HCT116 (cell line): ENCODE measurements at regions not wholly inside any gene's neighbourhood (a gene's known extent, or its start where the extent isn't known, plus 50 kb on each side); places are given as distances from the start of the nearest gene placed in this dataset.

Experiments used
- ATAC-seq: fragments of 200-7000 bp; cut with Tn5 transposase; 2 replicates; pipeline ENCODE4 v1.9.1; 2020; ENCODE audit warnings: mild to moderate bottlenecking, moderate library complexity
- BruUV-seq: library from RNA; stranded (reverse); fragments of 400-500 nt; replicated peaks from 2 replicates; lab custom pipeline; 2021; lab: Mats Ljungman, UMichigan
- CTCF ChIA-PET: fragments of 300-600 bp; sonication (Branson Sonifier 250); formaldehyde crosslinking; loops from one replicate; lab custom pipeline; 2021; ENCODE audit warnings: antibody characterized with exemption; lab: Charles Lee
- POLR2A ChIA-PET: fragments of 300-600, 350-600 bp; sonication (Branson Sonifier 250); formaldehyde crosslinking; loops from one replicate; lab custom pipeline; 2021; ENCODE audit warnings: antibody characterized with exemption; lab: Charles Lee
- RAD21 ChIA-PET, 2 experiments: fragments of 300-600 bp; sonication (Branson Sonifier 250); formaldehyde crosslinking; loops; one replicate each; lab custom pipeline; 2023; ENCODE audit warnings: low total read pairs in 2 of 2; ENCODE audit not compliant: uncharacterized antibody in 2 of 2, unreplicated experiment in 2 of 2, low non-redundant PET in 1 of 2; lab: Charles Lee
- DNase-seq: peaks from one replicate; pipeline ENCODE4 v3.0.0-alpha.2; 2010; ENCODE audit warnings: low read depth, low spot score
- H2AFZ ChIP-seq: fragments of 200-600 bp; shearing (Covaris generic), sonication (generic); 2 replicates; pipeline ENCODE4 v1.6.1; 2017; ENCODE audit warnings: low read depth, mixed run types, mixed read lengths, antibody characterized with exemption, low read length; ENCODE audit not compliant: poor library complexity, severe bottlenecking
- H3K27ac ChIP-seq: 2 replicates; pipeline ENCODE4 v1.5.1; 2012; ENCODE audit warnings: low read depth, low read length
- H3K27me3 ChIP-seq: fragments of 200-600 bp; sonication (generic); 2 replicates; pipeline ENCODE4 v1.6.1; 2016; ENCODE audit warnings: mixed run types, low read length, mixed read lengths; ENCODE audit not compliant: insufficient read depth
- H3K36me3 ChIP-seq, 2 experiments: fragments of 200-500 bp in 1 of 2; fragments of 200-600 bp in 1 of 2; sonication (Bioruptor generic) in 1 of 2; sonication (generic) in 1 of 2; 2 replicates each; pipeline versions ENCODE4 v1.5.1 to v1.6.1; 2014 to 2016; ENCODE audit warnings: low read length in 2 of 2, inconsistent platforms in 1 of 2, mixed read lengths in 1 of 2, mixed run types in 1 of 2; ENCODE audit not compliant: insufficient read depth in 2 of 2, control insufficient read depth in 1 of 2
- H3K4me1 ChIP-seq, 2 experiments: fragments of 200-600 bp in 1 of 2; sonication (generic) in 1 of 2; 2 replicates each; pipeline versions ENCODE4 v1.5.1 to v1.6.1; 2012 to 2017; ENCODE audit warnings: low read length in 2 of 2, inconsistent platforms in 1 of 2, mild to moderate bottlenecking in 1 of 2, mixed read lengths in 1 of 2, mixed run types in 1 of 2, moderate library complexity in 1 of 2; ENCODE audit not compliant: insufficient read depth in 2 of 2, control insufficient read depth in 1 of 2
- H3K4me2 ChIP-seq: fragments of 200-600 bp; sonication (generic); 2 replicates; pipeline ENCODE4 v1.6.1; 2017; ENCODE audit warnings: mixed run types, low read length, mixed read lengths
- H3K4me3 ChIP-seq, 2 experiments: fragments of 200-600 bp in 1 of 2; sonication (generic) in 1 of 2; replicated peaks in 1 of 2; 2 replicates each; pipeline ENCODE4 v1.5.1; 2011 to 2016; ENCODE audit warnings: low read length in 2 of 2, control low read depth in 1 of 2, low read depth in 1 of 2, mild to moderate bottlenecking in 1 of 2, mixed read lengths in 1 of 2, mixed run types in 1 of 2
- H3K79me2 ChIP-seq: fragments of 200-600 bp; sonication (generic); 2 replicates; pipeline ENCODE4 v1.6.1; 2017; ENCODE audit warnings: mild to moderate bottlenecking, mixed run types, low read length, moderate library complexity, mixed read lengths; ENCODE audit not compliant: insufficient read depth
- H3K9ac ChIP-seq: fragments of 200-600 bp; sonication (generic); 2 replicates; pipeline ENCODE4 v1.6.1; 2016; ENCODE audit warnings: low read length, mixed read lengths
- H3K9me2 ChIP-seq: fragments of 200-600 bp; sonication (generic), shearing (Covaris generic); 2 replicates; pipeline ENCODE4 v1.6.1; 2017; ENCODE audit warnings: mixed run types, mild to moderate bottlenecking, moderate library complexity; ENCODE audit not compliant: insufficient read depth
- H3K9me3 ChIP-seq, 2 experiments: fragments of 200-500 bp in 1 of 2; fragments of 200-600 bp in 1 of 2; sonication (Bioruptor generic) in 1 of 2; sonication (generic) in 1 of 2; 2 replicates each; pipeline ENCODE4 v1.6.1; 2014 to 2017; ENCODE audit warnings: low read length in 2 of 2, mixed read lengths in 2 of 2, inconsistent platforms in 1 of 2, low read depth in 1 of 2, mild to moderate bottlenecking in 1 of 2, mixed run types in 1 of 2, moderate library complexity in 1 of 2; ENCODE audit not compliant: control insufficient read depth in 1 of 2, insufficient read depth in 1 of 2
- H4K20me1 ChIP-seq: fragments of 200-600 bp; sonication (generic), shearing (Covaris generic); 2 replicates; pipeline ENCODE4 v1.6.1; 2017; ENCODE audit warnings: mixed run types, mild to moderate bottlenecking, moderate library complexity; ENCODE audit not compliant: insufficient read depth
- CBX3 ChIP-seq: IDR thresholded peaks from 2 replicates; pipeline ENCODE4 v1.6.1; 2012; ENCODE audit warnings: low read depth
- EGR1 ChIP-seq: IDR thresholded peaks from 2 replicates; pipeline ENCODE4 v1.6.1; 2012; ENCODE audit warnings: low read depth
- EZH2 ChIP-seq: fragments of 200-600 bp; sonication (generic); IDR thresholded peaks from 2 replicates; pipeline ENCODE4 v1.6.1; 2017; ENCODE audit warnings: antibody characterized with exemption, mixed run types
- EZH2phosphoT487 ChIP-seq: fragments of 200-600 bp; IDR thresholded peaks from 2 replicates; pipeline ENCODE4 v1.6.1; 2018; ENCODE audit warnings: antibody characterized with exemption, borderline replicate concordance
- FOSL1 ChIP-seq: IDR thresholded peaks from 2 replicates; pipeline ENCODE4 v1.6.1; 2012; ENCODE audit warnings: low read depth
- JUND ChIP-seq: IDR thresholded peaks from 2 replicates; pipeline ENCODE4 v1.6.1; 2012
- POLR2A ChIP-seq: IDR thresholded peaks from 2 replicates; pipeline ENCODE4 v1.7.0; 2011; ENCODE audit warnings: borderline replicate concordance; ENCODE audit not compliant: insufficient read depth, insufficient read length; ENCODE audit errors: extremely low read depth
- POLR2AphosphoS5 ChIP-seq: IDR thresholded peaks from 2 replicates; pipeline ENCODE4 v1.6.1; 2011; ENCODE audit warnings: mild to moderate bottlenecking, low read depth, low read length, moderate library complexity
- RAD21 ChIP-seq: IDR thresholded peaks from 2 replicates; pipeline ENCODE4 v1.6.1; 2012; ENCODE audit warnings: low read depth, mild to moderate bottlenecking
- SRF ChIP-seq: IDR thresholded peaks from 2 replicates; pipeline ENCODE4 v1.6.1; 2012; ENCODE audit warnings: low read depth
- TCF7L2 ChIP-seq: IDR thresholded peaks from 2 replicates; pipeline ENCODE4 v1.7.0; 2011; ENCODE audit warnings: borderline replicate concordance, inconsistent platforms; ENCODE audit not compliant: insufficient read depth, insufficient read length; ENCODE audit errors: extremely low read depth
- YY1 ChIP-seq: IDR thresholded peaks from 2 replicates; pipeline ENCODE4 v1.6.1; 2011; ENCODE audit warnings: low read length, low read depth, moderate library complexity, mild to moderate bottlenecking; ENCODE audit not compliant: insufficient replicate concordance; ENCODE audit errors: extremely low read depth
- ZFX ChIP-seq: fragments of 450-650 bp; IDR thresholded peaks from 2 replicates; pipeline ENCODE4 v1.6.1; 2017
- ZNF274 ChIP-seq: fragments of 200-500 bp; sonication (Bioruptor generic); IDR thresholded peaks from 2 replicates; pipeline ENCODE4 v1.6.1; 2014; ENCODE audit warnings: mild to moderate bottlenecking, low read depth, low read length, inconsistent platforms
- intact Hi-C: fragments of 100-400 bp; cut with micrococcal nuclease; formaldehyde crosslinking; loops from 2 replicates; pipeline ENCODE4 v1.10.0; 2022
- TF ChIP-seq, protein P1 (sequence below): IDR thresholded peaks from 2 replicates; pipeline ENCODE4 v1.6.1; 2011; ENCODE audit warnings: mild to moderate bottlenecking, low read length, moderate library complexity; ENCODE audit not compliant: insufficient replicate concordance; ENCODE audit errors: extremely low read depth
- TF ChIP-seq, protein P2 (sequence below), 3 experiments: fragments of 200-600 bp in 1 of 3; sonication (generic) in 1 of 3; IDR thresholded peaks in 2 of 3; conservative IDR thresholded peaks in 1 of 3; 2 replicates each; pipeline ENCODE4 v1.5.1; 2012 to 2017; ENCODE audit warnings: low read depth in 2 of 3, low read length in 2 of 3, antibody characterized with exemption in 1 of 3, borderline replicate concordance in 1 of 3, control low read depth in 1 of 3, mild to moderate bottlenecking in 1 of 3, mixed read lengths in 1 of 3, mixed run types in 1 of 3, moderate library complexity in 1 of 3; ENCODE audit not compliant: insufficient read depth in 1 of 3
- TF ChIP-seq, protein P3 (sequence below): IDR thresholded peaks from 2 replicates; pipeline ENCODE4 v1.6.1; 2012

DNA sequence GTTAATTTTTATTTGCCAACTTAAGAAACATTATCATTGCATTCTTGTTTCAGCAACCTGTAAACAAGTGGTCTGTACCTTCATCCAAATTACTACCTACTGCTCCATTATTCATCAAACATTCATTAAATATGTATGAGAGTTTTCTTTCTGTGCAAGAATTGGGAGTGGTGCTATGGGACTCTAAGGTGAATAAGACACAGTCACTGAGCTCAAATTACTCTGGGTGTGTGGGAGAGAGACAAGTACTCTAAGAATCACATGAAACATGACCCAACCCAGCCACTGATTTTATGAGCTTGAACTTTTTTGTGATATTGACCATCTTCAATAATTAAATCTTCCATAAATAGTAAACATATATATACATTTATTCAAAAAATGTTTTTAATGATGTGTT, 227.2 kb upstream of the TP63 start:
- H3K9me3 ChIP-seq, result no peaks in the 10 kb centered on the region
- no peaks in the 10 kb centered on the region for H4K20me1 ChIP-seq
- ATAC-seq, result no peak
- BruUV-seq, result no TSS peak
- no peak overlapping the region for H3K27ac ChIP-seq
- ChIA-PET CTCF (no interaction called here), RAD21 (no interaction called here), POLR2A (no interaction called here)
- no peak overlapping the region for H3K9ac ChIP-seq
- H3K9me2 ChIP-seq, result no peaks in the 10 kb centered on the region
- H3K4me3 ChIP-seq, result no peak overlapping the region
- no peak overlapping the region for H3K4me2 ChIP-seq
- intact Hi-C loops, result no loop called here
- DNase-seq, result no peak
- no peaks in the 10 kb centered on the region for H3K79me2 ChIP-seq
- H2AFZ ChIP-seq, result no peak overlapping the region
- TF ChIP-seq, protein P1, sequence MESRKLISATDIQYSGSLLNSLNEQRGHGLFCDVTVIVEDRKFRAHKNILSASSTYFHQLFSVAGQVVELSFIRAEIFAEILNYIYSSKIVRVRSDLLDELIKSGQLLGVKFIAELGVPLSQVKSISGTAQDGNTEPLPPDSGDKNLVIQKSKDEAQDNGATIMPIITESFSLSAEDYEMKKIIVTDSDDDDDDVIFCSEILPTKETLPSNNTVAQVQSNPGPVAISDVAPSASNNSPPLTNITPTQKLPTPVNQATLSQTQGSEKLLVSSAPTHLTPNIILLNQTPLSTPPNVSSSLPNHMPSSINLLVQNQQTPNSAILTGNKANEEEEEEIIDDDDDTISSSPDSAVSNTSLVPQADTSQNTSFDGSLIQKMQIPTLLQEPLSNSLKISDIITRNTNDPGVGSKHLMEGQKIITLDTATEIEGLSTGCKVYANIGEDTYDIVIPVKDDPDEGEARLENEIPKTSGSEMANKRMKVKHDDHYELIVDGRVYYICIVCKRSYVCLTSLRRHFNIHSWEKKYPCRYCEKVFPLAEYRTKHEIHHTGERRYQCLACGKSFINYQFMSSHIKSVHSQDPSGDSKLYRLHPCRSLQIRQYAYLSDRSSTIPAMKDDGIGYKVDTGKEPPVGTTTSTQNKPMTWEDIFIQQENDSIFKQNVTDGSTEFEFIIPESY, result no peak
- TF ChIP-seq CBX3, result no peak
- no peak for TF ChIP-seq EZH2phosphoT487
- TF ChIP-seq ZNF274, result no peak
- no peak for TF ChIP-seq POLR2A
- no peak for TF ChIP-seq EGR1
- TF ChIP-seq RAD21, result no peak
- no peak for TF ChIP-seq EZH2
- no peak for TF ChIP-seq JUND
- TF ChIP-seq, protein P2, sequence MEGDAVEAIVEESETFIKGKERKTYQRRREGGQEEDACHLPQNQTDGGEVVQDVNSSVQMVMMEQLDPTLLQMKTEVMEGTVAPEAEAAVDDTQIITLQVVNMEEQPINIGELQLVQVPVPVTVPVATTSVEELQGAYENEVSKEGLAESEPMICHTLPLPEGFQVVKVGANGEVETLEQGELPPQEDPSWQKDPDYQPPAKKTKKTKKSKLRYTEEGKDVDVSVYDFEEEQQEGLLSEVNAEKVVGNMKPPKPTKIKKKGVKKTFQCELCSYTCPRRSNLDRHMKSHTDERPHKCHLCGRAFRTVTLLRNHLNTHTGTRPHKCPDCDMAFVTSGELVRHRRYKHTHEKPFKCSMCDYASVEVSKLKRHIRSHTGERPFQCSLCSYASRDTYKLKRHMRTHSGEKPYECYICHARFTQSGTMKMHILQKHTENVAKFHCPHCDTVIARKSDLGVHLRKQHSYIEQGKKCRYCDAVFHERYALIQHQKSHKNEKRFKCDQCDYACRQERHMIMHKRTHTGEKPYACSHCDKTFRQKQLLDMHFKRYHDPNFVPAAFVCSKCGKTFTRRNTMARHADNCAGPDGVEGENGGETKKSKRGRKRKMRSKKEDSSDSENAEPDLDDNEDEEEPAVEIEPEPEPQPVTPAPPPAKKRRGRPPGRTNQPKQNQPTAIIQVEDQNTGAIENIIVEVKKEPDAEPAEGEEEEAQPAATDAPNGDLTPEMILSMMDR (IDR thresholded peaks at IDR 0.05 in 2 of 3, conservative IDR thresholded peaks at IDR 0.05 in 1 of 3; ENCODE audit: borderline replicate concordance in 1 of 3, insufficient read depth in 1 of 3, low read depth in 2 of 3, low read length in 2 of 3), result no peak
- no peak for TF ChIP-seq POLR2AphosphoS5
- TF ChIP-seq FOSL1, result no peak
- TF ChIP-seq SRF, result no peak
- TF ChIP-seq, protein P3, sequence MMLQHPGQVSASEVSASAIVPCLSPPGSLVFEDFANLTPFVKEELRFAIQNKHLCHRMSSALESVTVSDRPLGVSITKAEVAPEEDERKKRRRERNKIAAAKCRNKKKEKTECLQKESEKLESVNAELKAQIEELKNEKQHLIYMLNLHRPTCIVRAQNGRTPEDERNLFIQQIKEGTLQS, result no peak
- no peak for TF ChIP-seq YY1
- TF ChIP-seq ZFX, result no peak
- TF ChIP-seq TCF7L2, result no peak
- no peaks in the 10 kb centered on the region for H3K4me1 ChIP-seq
- no peaks in the 10 kb centered on the region for H3K27me3 ChIP-seq
- no peaks in the 10 kb centered on the region for H3K36me3 ChIP-seq
